IMR-90 (cell line): ENCODE measurements at regions not wholly inside any gene's neighbourhood (a gene's known extent, or its start where the extent isn't known, plus 50 kb on each side); places are given as distances from the start of the nearest gene placed in this dataset.

Experiments
- ATAC-seq: fragments of 200-7000 bp; cut with Tn5 transposase; 2 replicates; pipeline ENCODE4 v1.9.1; 2020; ENCODE audit warnings: low read depth, mild to moderate bottlenecking, moderate library complexity
- BruUV-seq: library from RNA; stranded (reverse); fragments of 400-500 nt; replicated peaks from 2 replicates; lab custom pipeline; 2021; lab: Mats Ljungman, UMichigan
- CTCF ChIA-PET: fragments of 300-600 bp; formaldehyde crosslinking; extraction: SDS; loops from one replicate; lab custom pipeline; 2021; ENCODE audit warnings: antibody characterized with exemption; lab: Yijun Ruan, JAX
- POLR2A ChIA-PET: fragments of 300-600 bp; sonication (Branson Sonifier 250); formaldehyde crosslinking; loops from one replicate; lab custom pipeline; 2022; ENCODE audit warnings: antibody characterized with exemption; ENCODE audit not compliant: unreplicated experiment; lab: Charles Lee
- DNase-seq: peaks from one replicate; pipeline ENCODE4 v3.0.0; 2013
- H2AFZ ChIP-seq: replicated peaks from 2 replicates; pipeline ENCODE3; 2013; ENCODE audit warnings: low read length, mild to moderate bottlenecking; ENCODE audit not compliant: poor library complexity
- H2AK5ac ChIP-seq: 2 replicates; pipeline ENCODE4 v1.6.1; 2013; ENCODE audit warnings: low read depth, low read length, inconsistent platforms
- H2AK9ac ChIP-seq: replicated peaks from 2 replicates; pipeline ENCODE3; 2013; ENCODE audit warnings: mild to moderate bottlenecking, low read depth, low read length, moderate library complexity; ENCODE audit not compliant: poor library complexity
- H2BK120ac ChIP-seq: 2 replicates; pipeline ENCODE4 v1.6.1; 2013; ENCODE audit warnings: low read depth, low read length, inconsistent platforms
- H2BK15ac ChIP-seq: 3 replicates; pipeline ENCODE4 v1.6.1; 2013; ENCODE audit warnings: low read depth, low read length, inconsistent platforms
- H2BK20ac ChIP-seq: 2 replicates; pipeline ENCODE4 v1.6.1; 2013; ENCODE audit warnings: low read depth, mild to moderate bottlenecking, inconsistent platforms, low read length, moderate library complexity
- H2BK5ac ChIP-seq: 2 replicates; pipeline ENCODE4 v1.6.1; 2013; ENCODE audit warnings: mild to moderate bottlenecking, low read depth, low read length, inconsistent platforms; ENCODE audit not compliant: poor library complexity, severe bottlenecking
- H3K14ac ChIP-seq: replicated peaks from 2 replicates; pipeline ENCODE4 v1.6.1; 2013; ENCODE audit warnings: low read depth, low read length, inconsistent platforms
- H3K18ac ChIP-seq: 2 replicates; pipeline ENCODE4 v1.6.1; 2013; ENCODE audit warnings: low read depth, low read length, control low read depth
- H3K23ac ChIP-seq: 2 replicates; pipeline ENCODE4 v1.6.1; 2013; ENCODE audit warnings: low read depth, low read length, inconsistent platforms
- H3K27ac ChIP-seq: 2 replicates; pipeline ENCODE4 v1.5.1; 2013; ENCODE audit warnings: mild to moderate bottlenecking, control low read depth, low read length; ENCODE audit not compliant: insufficient read depth
- H3K27me3 ChIP-seq: 2 replicates; pipeline ENCODE4 v1.6.1; 2013; ENCODE audit warnings: low read length; ENCODE audit not compliant: control insufficient read depth, insufficient read depth
- H3K36me3 ChIP-seq: 2 replicates; pipeline ENCODE4 v1.6.1; 2013; ENCODE audit warnings: low read length, mixed read lengths; ENCODE audit not compliant: control insufficient read depth, insufficient read depth
- H3K4ac ChIP-seq: 2 replicates; pipeline ENCODE4 v1.6.1; 2013; ENCODE audit warnings: low read depth, low read length, inconsistent platforms
- H3K4me1 ChIP-seq: 2 replicates; pipeline ENCODE4 v1.6.1; 2013; ENCODE audit warnings: low read length, mixed read lengths; ENCODE audit not compliant: control insufficient read depth, insufficient read depth
- H3K4me2 ChIP-seq: 2 replicates; pipeline ENCODE4 v1.6.1; 2013; ENCODE audit warnings: low read depth, mild to moderate bottlenecking, control low read depth, low read length, moderate library complexity
- H3K4me3 ChIP-seq: 2 replicates; pipeline ENCODE4 v1.5.1; 2013; ENCODE audit warnings: low read depth, mild to moderate bottlenecking, control low read depth, low read length, moderate library complexity; ENCODE audit not compliant: insufficient read depth
- H3K56ac ChIP-seq: 2 replicates; pipeline ENCODE4 v1.6.1; 2013; ENCODE audit warnings: low read length, inconsistent platforms; ENCODE audit not compliant: insufficient read depth; ENCODE audit errors: extremely low read depth
- H3K79me1 ChIP-seq, 2 experiments: 2 replicates each; pipeline ENCODE4 v1.6.1; 2013; ENCODE audit warnings: low read length in 2 of 2, inconsistent platforms in 1 of 2, low read depth in 1 of 2
- H3K9ac ChIP-seq: 2 replicates; pipeline ENCODE4 v1.6.1; 2013; ENCODE audit warnings: low read depth, low read length, control low read depth
- H3K9me1 ChIP-seq: 2 replicates; pipeline ENCODE4 v1.6.1; 2013; ENCODE audit warnings: low read length, inconsistent platforms; ENCODE audit not compliant: insufficient read depth
- H3K9me3 ChIP-seq: 2 replicates; pipeline ENCODE4 v1.6.1; 2013; ENCODE audit warnings: low read length; ENCODE audit not compliant: control insufficient read depth, insufficient read depth
- H4K20me1 ChIP-seq: 2 replicates; pipeline ENCODE4 v1.6.1; 2013; ENCODE audit warnings: low read length, inconsistent platforms; ENCODE audit not compliant: insufficient read depth
- H4K5ac ChIP-seq: 2 replicates; pipeline ENCODE4 v1.6.1; 2013; ENCODE audit warnings: mild to moderate bottlenecking, low read depth, low read length, control low read depth
- H4K8ac ChIP-seq, 2 experiments: 2 replicates each; pipeline ENCODE4 v1.6.1; 2013; ENCODE audit warnings: low read depth in 2 of 2, low read length in 2 of 2, control low read depth in 1 of 2, inconsistent platforms in 1 of 2
- H4K91ac ChIP-seq: 2 replicates; pipeline ENCODE4 v1.6.1; 2013; ENCODE audit warnings: low read depth, low read length, inconsistent platforms; ENCODE audit not compliant: insufficient read depth
- BHLHE40 ChIP-seq: fragments of 150-350 bp; IDR thresholded peaks from 2 replicates; pipeline ENCODE4 v1.6.1; 2016; ENCODE audit warnings: mild to moderate bottlenecking, low read depth, low read length
- POLR2A ChIP-seq: IDR thresholded peaks from 2 replicates; pipeline ENCODE4 v1.6.1; 2012; ENCODE audit warnings: mild to moderate bottlenecking, low read depth, low read length
- WGBS, 2 experiments: methylation state at CpG; one replicate each; pipeline versions ENCODE4 v1.1.5 to v1.1.7; 2013; ENCODE audit warnings: missing lambda C conversion rate in 2 of 2; ENCODE audit not compliant: insufficient read length in 1 of 2; ENCODE audit errors: extremely low coverage in 2 of 2; 5-methylcytosine and 5-hydroxymethylcytosine counted together
- dilution Hi-C: fragments of 300-500 bp; cut with HindIII; formaldehyde crosslinking; loops from one replicate; pipeline ENCODE4 v1.14.3; 2018; ENCODE audit warnings: low sequenced_read_pairs; ENCODE audit not compliant: unreplicated experiment
- in situ Hi-C: fragments of 300-500 bp; cut with MboI; formaldehyde crosslinking; loops from 3 replicates; pipeline ENCODE4 v1.14.3; 2019; ENCODE audit warnings: low sequenced_read_pairs, inconsistent platforms, mixed read lengths
- intact Hi-C: fragments of 100-400 bp; cut with micrococcal nuclease; formaldehyde crosslinking; loops from 2 replicates; pipeline ENCODE4 v1.10.0; 2022
- TF ChIP-seq, protein P1 (sequence below): conservative IDR thresholded peaks from 2 replicates; pipeline ENCODE4 v1.5.1; 2012; ENCODE audit warnings: mild to moderate bottlenecking, low read depth, low read length, improper control_type of control experiment

DNA sequence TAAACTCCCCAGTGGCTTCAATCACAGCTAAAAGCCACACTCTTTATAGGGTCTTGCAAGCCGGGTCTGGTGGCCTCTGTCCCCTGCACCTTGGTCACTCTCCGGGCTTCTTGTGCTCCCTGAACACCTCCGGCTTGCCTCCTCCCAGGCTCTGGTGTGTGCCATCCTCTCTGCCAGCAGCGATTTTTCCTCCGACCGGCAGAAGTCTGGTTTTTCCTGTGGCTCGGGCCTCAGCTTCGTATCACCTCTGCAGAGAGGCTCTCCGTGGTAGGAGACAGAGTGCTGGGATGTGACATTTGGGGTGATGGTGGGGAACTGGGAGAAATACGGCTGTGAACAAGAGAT lies 58.8 kb upstream of the HPCAL1 start:
- Histone ChIP-seq H2AK5ac (no peak overlapping the region), H3K9me3 (no peaks in the 10 kb centered on the region), H4K8ac (no peak overlapping the region), H3K36me3 (no peaks in the 10 kb centered on the region), H3K4me3 (no peak overlapping the region), H4K5ac (no peak overlapping the region), H4K20me1 (no peaks in the 10 kb centered on the region), H2BK20ac (no peak overlapping the region), H2BK120ac (no peak overlapping the region), H3K14ac (no peak overlapping the region), H3K9me1 (no peaks in the 10 kb centered on the region), H2BK5ac (no peak overlapping the region), H3K79me1 (no peaks in the 10 kb centered on the region), H2AFZ (no peak overlapping the region), H2AK9ac (no peak overlapping the region), H3K23ac (no peak overlapping the region), H4K91ac (no peak overlapping the region), H3K9ac (no peak overlapping the region), H3K4me2 (no peak overlapping the region), H3K56ac (no peak overlapping the region), H3K27me3 (peaks cover 28% of the 10 kb centered on the region), H3K4ac (no peak overlapping the region), H3K27ac (no peak overlapping the region), H3K4me1 (no peaks in the 10 kb centered on the region), H3K18ac (no peak overlapping the region), H2BK15ac (no peak overlapping the region)
- WGBS, 2 experiments = 89% methylated on average over 7 of the region's 10 CpGs; no CpG with 5 or more reads in 1 of the 2 experiments
- no TSS peak for BruUV-seq
- DNase-seq (no peak), ATAC-seq (no peak)
- intact Hi-C loops (no loop called here), in situ Hi-C loops (no loop called here), dilution Hi-C loops (no loop called here)
- POLR2A ChIA-PET = no interaction called here
- no peak for TF ChIP-seq POLR2A
- TF ChIP-seq, protein P1, sequence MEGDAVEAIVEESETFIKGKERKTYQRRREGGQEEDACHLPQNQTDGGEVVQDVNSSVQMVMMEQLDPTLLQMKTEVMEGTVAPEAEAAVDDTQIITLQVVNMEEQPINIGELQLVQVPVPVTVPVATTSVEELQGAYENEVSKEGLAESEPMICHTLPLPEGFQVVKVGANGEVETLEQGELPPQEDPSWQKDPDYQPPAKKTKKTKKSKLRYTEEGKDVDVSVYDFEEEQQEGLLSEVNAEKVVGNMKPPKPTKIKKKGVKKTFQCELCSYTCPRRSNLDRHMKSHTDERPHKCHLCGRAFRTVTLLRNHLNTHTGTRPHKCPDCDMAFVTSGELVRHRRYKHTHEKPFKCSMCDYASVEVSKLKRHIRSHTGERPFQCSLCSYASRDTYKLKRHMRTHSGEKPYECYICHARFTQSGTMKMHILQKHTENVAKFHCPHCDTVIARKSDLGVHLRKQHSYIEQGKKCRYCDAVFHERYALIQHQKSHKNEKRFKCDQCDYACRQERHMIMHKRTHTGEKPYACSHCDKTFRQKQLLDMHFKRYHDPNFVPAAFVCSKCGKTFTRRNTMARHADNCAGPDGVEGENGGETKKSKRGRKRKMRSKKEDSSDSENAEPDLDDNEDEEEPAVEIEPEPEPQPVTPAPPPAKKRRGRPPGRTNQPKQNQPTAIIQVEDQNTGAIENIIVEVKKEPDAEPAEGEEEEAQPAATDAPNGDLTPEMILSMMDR = no peak
- no peak for TF ChIP-seq BHLHE40
- CTCF ChIA-PET = no interaction called here
